SK-N-DZ (cell line): ENCODE measurements at regions not wholly inside any gene's neighbourhood (a gene's known extent, or its start where the extent isn't known, plus 50 kb on each side); places are given as distances from the start of the nearest gene placed in this dataset.

ENCODE experiments used
- DNase-seq: peaks from one replicate; pipeline ENCODE4 v3.0.0-alpha.2; 2015; ENCODE audit warnings: low spot score

DNA sequence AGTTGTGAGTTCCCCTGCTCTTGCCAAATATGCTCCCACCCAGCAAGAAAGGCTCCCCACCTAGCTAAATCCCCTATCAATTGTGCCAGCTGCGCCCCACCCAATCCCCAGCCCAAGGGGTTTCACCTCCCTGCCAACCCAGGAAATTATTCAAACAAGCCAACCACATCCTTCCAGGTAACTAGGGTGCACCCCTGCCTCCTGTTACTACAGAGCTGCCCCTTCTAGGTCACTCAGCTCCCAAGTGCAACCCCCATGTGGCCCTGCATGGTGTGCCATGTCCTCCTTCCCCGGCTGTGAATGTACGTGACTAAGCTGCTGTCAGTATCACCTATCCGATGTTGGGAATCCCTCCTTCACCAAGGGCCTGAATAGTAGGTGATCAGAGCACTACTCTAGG is 91.2 kb upstream of the LDAH start:
- DNase-seq, result no peak

DNA sequence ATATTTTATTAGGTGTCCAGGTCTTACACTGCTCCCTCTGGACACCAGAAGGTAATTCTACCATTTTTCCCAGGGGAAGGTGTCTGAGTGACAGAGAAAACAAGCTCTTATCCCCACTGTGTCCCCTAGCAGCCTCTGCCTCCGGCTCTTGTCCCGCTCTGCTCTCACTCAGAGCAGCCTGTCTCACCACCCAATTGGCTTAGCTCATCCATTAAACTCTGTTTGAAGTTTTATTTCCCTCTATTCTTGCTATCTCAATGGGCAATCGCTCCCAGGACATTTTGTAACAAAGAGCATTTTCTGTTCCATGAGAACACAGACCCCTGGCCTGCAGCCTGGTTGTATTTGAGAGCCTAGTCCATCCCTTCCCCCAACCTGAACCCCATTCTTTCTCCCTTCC is 90.6 kb upstream of the LDAH start:
- no peak for DNase-seq

DNA sequence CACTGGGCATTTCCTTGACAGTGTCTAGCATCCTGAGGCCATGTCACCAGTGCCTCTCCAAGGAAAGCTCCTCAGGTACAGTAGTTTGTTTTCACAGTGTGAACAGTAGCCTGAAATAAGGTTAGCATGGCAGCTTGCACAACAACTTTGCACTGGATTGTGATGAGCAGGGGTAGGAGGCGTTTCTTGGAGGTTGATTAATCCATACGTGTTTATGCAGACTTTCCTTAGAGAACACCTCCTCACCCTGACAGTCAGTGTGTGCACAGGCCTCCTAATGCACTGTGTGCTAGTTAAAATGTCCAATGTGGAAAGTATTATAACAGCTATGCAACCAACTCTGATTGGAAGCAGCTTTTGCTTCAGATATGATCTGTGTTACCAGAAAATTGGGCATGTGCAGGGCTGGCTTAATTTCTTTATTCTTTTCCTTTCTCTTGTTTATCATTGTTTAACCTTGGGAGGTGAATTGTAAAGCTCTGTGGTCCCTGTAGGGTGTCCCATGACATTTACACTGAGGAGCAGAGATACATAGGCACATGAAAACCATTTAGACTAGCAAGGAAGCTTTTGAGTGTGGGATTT is 77.2 kb upstream of the LDAH start:
- DNase-seq, result no peak

DNA sequence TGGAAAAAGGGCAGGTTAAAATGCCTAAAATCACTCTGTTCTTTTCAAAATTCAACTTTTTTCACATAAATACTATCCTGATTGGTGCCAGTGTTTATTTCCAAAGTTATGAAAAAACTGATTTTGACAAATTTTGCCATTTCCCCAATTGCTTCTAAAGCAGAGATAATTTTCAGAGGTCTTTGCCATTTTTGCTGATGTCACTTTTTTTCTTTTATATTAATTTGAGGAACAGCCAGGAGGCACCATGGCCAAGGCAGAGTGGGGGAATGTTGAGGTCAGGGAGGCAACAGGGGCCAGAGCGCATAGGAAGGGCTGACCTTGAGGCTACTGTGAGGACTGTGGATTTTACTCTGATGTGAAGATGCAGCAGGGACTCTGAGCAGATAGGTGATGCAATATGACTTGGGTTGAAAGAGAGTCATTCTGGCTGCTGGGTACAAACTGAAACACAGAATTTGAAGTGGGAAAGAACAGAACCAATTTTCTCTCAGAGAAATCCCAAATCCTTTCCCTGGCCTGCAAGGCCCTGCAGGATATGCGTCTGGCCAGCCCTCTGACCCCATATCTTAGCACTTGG is 75.1 kb upstream of the LDAH start:
- DNase-seq, result no peak

DNA sequence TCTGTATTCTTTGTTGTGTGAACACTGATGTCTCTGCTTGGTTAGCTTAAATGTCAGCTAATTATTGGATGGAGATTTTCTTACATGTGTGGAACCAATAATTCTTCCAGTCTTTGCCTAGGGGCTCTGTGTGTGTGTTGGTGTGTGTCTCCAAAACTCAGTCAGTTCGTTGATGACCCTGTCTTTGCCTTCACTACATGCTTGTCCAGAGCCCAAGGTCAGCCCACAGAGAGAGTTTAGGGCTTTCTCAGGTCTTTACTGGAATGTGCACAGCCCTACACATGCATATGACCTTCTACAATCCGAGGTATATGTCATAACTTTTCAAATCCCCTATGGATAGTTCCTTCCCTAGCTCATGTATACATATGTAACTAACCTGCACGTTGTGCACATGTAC is 74.1 kb upstream of the LDAH start:
- DNase-seq, result no peak

DNA sequence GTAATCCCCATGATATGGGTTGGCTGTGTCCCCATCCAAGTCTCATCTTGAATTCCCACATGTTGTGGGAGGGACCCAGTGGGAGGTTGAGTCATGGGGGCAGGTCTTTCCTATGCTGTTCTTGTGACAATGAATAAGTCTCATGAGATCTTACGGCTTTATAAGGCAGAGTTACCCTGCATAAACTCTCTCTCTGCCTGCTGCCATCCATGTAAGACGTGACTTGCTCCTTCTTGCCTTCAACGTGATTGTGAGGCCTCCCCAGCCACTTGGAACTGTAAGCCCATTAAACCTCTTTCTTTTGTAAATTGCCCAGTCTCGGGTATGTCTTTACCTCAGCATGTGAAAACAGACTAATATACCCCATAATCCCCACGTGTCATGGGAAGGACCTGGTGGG is 61.9 kb upstream of the LDAH start:
- no peak for DNase-seq

DNA sequence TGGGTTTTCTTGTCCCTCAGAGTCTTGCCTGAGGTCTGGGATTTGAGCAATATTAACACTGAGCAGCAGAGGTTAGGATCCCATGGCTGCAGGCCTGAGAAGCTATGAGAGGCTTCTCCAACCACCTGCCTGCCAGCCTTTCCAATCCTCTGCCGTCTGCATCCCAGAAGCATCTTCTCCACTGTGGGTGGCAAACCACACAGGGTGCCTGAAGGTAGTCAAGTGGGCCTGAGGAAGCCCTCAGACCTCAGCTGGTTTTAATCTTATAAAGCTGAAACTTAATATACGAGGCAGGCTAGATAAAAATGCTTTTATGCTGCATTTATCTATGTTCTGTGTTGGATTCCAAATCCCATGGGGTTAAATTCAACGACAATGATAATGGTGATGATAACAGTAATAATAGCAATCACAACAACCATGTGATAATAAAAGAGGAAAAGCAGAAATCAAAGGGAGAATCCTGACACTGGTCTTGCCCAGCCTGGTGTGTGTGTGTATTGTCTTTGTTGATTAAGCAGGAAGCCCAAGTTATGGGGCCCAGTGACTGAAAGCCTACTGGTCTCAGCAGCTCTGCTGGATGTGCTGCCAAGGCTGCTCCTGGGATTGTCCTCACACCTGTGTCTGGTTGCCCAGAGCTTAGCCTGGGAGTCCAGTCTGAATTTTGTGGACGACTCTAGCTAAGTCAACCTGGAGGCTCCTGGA is 59.7 kb upstream of the LDAH start:
- DNase-seq, result peak; percentile 23

DNA sequence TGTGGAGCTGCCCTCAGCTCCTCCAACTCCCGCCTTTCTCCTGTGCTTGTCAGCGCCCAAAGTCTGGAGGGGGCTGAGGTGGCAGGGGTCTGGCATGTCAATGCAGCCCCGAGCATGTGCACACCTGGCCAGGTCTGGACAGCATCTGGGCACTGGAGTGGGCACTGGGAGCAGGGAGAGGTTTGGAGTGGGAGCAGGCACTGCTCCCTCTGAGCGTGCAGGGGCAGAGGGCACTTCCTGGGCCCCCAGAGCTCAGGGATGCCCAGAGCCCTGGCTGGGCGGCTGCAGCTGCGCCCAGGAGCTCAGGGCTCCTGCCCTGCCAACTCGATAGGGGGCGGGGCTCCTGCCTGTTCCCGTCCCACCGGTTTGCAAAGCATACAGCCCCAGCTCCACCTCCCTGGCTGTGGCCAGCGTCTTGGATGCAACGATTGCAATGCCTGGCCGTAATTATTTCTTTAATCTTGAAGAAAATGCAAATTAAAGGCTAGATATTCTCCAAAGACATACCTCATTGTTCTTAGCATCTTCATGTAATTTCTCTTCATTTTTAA is 57.4 kb upstream of the LDAH start:
- no peak for DNase-seq

DNA sequence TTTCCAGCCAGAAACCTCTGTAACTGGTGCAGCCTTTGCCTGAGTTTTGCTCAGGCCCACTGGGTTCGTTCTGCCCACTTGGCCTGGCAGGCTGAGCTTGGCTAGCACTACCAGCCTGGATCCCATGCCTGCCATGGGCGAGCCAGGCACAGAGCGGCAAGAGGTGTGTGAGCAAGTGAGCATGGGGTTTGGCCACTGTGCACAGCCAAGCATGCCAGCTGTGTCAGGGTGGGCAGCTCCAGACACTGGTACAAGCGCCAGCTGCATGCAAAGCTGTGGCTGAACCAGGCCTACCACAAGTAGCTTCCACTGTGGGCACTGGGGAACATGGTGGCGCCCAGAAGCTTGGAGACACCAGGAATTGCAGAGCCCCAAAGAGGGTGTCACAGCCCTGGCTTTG is 56.3 kb upstream of the LDAH start:
- no peak for DNase-seq

DNA sequence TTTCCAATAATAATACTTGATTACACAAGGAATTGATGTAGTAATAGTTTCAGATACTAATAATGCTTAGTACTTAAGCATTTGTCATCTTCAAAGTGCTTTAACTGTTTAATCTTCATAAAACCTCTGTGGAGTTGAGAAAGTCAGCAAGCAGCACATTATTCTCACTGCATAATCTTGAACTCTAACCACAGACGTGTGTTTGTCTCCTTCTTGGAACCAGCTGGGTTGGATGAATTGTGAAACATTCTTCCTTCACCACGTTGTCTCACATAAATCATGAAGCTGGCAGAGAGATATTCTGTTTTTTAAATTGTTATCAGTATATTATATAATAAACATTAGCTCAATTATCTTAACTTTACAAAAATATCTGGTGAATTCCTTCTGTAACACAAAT is 55.1 kb upstream of the LDAH start:
- no peak for DNase-seq
